ENCODE measurements at regions not wholly inside any gene's neighbourhood (a gene's known extent, or its start where the extent isn't known, plus 50 kb on each side); places are given as distances from the start of the nearest gene placed in this dataset.

DNA sequence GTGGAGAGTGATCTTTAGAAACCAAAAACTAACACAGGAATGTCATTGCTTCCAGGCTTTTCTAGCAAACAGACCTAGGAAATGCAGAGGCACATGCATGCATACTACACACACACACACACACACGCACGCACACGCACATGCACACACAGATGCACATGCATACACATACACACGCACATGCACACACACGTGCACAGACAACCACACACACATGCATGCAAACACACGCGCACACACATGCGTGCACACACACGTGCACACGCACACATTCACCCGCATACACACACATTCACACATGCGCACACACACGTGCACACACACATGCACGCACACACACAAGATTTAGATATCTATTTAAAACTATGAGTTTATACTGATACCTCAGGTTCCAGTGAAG, 379.5 kb downstream of the ZNF516 start:
- TF ChIP-seq, protein P1, sequence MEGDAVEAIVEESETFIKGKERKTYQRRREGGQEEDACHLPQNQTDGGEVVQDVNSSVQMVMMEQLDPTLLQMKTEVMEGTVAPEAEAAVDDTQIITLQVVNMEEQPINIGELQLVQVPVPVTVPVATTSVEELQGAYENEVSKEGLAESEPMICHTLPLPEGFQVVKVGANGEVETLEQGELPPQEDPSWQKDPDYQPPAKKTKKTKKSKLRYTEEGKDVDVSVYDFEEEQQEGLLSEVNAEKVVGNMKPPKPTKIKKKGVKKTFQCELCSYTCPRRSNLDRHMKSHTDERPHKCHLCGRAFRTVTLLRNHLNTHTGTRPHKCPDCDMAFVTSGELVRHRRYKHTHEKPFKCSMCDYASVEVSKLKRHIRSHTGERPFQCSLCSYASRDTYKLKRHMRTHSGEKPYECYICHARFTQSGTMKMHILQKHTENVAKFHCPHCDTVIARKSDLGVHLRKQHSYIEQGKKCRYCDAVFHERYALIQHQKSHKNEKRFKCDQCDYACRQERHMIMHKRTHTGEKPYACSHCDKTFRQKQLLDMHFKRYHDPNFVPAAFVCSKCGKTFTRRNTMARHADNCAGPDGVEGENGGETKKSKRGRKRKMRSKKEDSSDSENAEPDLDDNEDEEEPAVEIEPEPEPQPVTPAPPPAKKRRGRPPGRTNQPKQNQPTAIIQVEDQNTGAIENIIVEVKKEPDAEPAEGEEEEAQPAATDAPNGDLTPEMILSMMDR (IDR thresholded peaks at IDR 0.05; ENCODE audit: borderline replicate concordance, insufficient read depth, low read depth, low read length): no peak
- no peak overlapping the region for H3K4me3 ChIP-seq (ENCODE audit: low read depth, low read length)

DNA sequence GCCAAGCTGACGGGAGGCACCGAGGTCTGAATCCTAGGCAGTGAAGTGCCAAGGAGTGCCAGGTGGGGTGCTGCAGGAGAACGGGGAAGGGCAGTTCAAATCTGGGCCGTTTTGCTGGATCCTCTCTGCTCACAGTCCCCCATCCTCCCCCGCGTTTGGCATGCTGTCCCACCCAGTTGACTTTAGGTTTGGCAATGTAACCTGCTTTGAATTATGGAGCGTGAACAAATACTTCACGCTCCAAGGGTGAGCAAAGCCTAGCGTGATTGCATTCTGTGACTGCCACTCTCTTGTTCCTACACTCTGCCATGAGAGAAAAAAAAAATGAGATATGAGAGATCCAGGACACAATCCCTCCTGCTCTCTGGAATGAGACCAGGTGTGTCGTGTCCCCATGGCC, 381.9 kb downstream of the ZNF516 start:
- no peak overlapping the region for H3K4me3 ChIP-seq (ENCODE audit: low read depth, low read length)
- TF ChIP-seq, protein P1 (IDR thresholded peaks at IDR 0.05; ENCODE audit: borderline replicate concordance, insufficient read depth, low read depth, low read length): no peak

DNA sequence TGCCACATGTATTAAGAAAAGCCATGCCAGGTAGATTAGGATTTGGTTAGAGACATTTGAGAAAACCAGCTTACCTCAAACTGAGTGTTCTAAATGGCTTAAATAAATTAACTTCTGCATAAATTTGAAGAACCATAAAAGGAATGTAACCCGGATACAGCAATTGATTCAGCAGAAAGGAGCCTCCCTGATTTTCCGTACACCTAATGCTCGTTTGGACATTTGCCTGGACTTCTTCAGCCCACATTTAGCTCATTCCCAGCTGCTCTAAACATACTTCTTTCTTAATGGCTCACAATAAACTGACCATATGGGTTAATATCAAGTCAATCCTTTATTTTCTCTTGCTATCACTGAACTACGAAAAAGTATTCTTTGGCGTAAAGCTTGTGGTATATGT, 392.4 kb downstream of the ZNF516 start:
- no peak overlapping the region for H3K4me3 ChIP-seq (ENCODE audit: low read depth, low read length)

DNA sequence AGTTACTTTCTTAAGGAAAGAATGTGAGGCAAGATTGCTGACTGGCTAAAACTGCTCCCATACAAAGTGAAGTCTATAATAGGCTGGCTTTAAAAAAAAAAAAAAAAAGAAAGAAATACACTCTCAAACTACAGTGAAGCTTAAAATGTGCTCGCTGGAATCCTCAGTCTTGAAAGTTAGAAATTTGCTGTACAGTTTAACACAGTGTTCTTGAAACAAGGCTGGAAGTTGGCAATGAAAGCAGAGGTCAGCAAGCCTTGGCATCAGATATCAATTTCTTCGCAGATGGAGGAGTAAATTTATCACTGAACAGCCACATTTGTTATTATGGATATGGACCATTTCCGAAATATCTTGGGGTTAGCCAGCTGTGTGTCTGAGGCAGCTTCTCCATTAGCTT, 392.9 kb downstream of the ZNF516 start:
- TF ChIP-seq, protein P1 (IDR thresholded peaks at IDR 0.05; ENCODE audit: borderline replicate concordance, insufficient read depth, low read depth, low read length): no peak
- H3K4me3 ChIP-seq (ENCODE audit: low read depth, low read length): no peak overlapping the region

More for the DNA sequence above, 392.4 kb downstream of the ZNF516 start:
- TF ChIP-seq, protein P1 (IDR thresholded peaks at IDR 0.05; ENCODE audit: borderline replicate concordance, insufficient read depth, low read depth, low read length): no peak

DNA sequence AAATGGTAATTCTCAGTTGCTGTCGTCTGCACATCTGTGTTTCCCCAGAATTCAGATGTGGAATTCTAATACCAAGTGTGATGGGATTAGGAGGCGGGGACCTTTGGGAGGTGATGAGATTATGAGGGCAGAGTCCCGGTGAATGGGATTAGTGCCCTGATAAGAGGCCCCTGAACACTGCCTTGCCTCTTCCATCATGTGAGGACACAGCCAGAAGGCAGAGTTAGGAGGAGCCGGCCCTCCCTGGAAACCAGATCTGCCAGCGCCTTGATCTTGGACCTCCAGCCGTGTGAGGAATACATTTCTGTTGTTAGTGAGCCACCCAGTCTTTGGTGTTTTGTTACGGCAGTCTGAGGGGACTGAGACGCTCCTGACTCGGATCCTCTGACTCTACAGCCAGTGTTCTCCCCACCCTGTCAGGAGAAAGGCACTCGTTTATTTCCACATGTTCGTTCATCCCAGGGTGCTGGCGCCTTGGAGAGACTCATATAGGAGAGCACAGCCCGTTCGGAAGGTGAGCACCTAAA, 395.0 kb downstream of the ZNF516 start:
- TF ChIP-seq, protein P1 (IDR thresholded peaks at IDR 0.05; ENCODE audit: borderline replicate concordance, insufficient read depth, low read depth, low read length): no peak
- H3K4me3 ChIP-seq (ENCODE audit: low read depth, low read length): no peak overlapping the region

DNA sequence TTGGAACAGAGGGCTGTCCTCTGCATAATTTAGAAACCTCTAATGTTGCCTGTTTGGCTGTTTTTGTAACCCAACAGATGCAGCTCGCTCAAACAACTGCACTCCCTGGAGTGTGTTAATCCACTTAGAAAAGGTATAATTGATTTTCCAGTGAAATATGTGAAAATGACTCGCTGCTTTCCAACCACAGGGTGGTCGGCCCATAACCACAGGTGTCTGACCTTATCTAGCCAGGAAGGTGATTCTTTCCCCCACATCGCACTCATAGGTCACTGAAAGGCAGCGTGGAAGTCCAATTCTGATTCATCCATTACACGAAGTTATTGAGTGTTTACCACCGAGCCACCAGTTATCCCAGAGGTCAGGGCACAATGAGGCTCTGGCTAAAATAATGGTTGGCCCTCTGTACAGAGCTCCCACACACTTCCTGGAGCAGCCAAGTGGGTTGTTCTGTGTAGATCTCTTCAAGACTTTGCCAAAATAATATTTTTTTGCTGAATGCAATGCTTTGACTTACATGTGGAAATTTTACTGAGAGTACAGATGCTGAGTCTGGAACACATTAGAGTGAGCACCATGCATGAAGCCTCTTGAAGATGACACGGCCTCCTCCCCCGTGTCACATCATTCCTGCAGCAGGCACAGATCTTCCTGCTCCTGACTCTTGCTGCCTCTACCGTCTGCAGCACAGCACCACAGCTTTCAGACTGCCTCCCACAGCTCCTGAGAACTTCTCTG, 396.2 kb downstream of the ZNF516 start:
- TF ChIP-seq, protein P1 (IDR thresholded peaks at IDR 0.05; ENCODE audit: borderline replicate concordance, insufficient read depth, low read depth, low read length): no peak

DNA sequence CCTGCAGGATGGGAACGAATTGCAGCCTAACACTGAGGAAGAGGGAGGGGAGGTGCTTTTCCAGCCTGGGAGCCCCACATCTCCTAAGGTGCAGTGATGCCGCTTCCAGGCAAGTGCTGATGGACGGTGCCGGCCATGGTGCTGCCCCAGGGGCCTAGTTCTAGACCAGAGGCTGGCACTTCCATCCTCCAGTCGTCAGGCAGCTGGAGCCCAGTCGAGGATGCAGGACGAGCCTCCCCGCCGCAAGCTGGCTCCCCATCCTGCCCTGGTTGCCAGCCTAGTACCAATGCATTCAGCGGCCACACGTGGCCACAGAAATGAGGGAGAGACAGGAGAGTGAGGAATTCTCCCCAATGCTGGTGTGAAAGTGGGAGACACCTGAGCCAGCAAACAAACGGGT, 413.5 kb downstream of the ZNF516 start:
- TF ChIP-seq, protein P1 (IDR thresholded peaks at IDR 0.05; ENCODE audit: borderline replicate concordance, insufficient read depth, low read depth, low read length): no peak
- H3K4me3 ChIP-seq (ENCODE audit: low read depth, low read length): no peak overlapping the region

More for the DNA sequence above, 396.2 kb downstream of the ZNF516 start:
- no peak overlapping the region for H3K4me3 ChIP-seq (ENCODE audit: low read depth, low read length)

Data from GM12875 (cell line).